Activated naive CD4-positive, alpha-beta T cell treated with anti-CD3 and anti-CD28 coated beads for 36 hours (primary cell): ENCODE measurements at regions not wholly inside any gene's neighbourhood (a gene's known extent, or its start where the extent isn't known, plus 50 kb on each side); places are given as distances from the start of the nearest gene placed in this dataset.

Source experiments
- CTCF ChIA-PET: fragments of 350-600 bp; sonication (Branson Sonifier 250); formaldehyde crosslinking; loops from one replicate; lab custom pipeline; 2021; ENCODE audit warnings: antibody characterized with exemption; lab: Charles Lee
- DNase-seq: peaks from one replicate; pipeline ENCODE4 v3.0.0-alpha.2; 2020
- H3K27ac Mint-ChIP-seq: one replicate; pipeline ENCODE4 v1.8.0; 2021; ENCODE audit warnings: mild to moderate bottlenecking, mixed read lengths
- H3K27me3 Mint-ChIP-seq: one replicate; pipeline ENCODE4 v1.8.0; 2021; ENCODE audit warnings: low read depth, mixed read lengths
- H3K36me3 Mint-ChIP-seq: one replicate; pipeline ENCODE4 v1.8.0; 2021; ENCODE audit warnings: low read depth, mixed read lengths
- H3K4me1 Mint-ChIP-seq: one replicate; pipeline ENCODE4 v1.8.0; 2021; ENCODE audit warnings: low read depth, mixed read lengths
- H3K4me3 Mint-ChIP-seq: one replicate; pipeline ENCODE4 v1.8.0; 2021; ENCODE audit warnings: mild to moderate bottlenecking, moderate library complexity, mixed read lengths
- H3K9me3 Mint-ChIP-seq: one replicate; pipeline ENCODE4 v1.8.0; 2021; ENCODE audit warnings: mixed read lengths
- intact Hi-C: fragments of 100-400 bp; cut with micrococcal nuclease; formaldehyde crosslinking; loops from one replicate; pipeline ENCODE4 v1.15.1; 2023

DNA sequence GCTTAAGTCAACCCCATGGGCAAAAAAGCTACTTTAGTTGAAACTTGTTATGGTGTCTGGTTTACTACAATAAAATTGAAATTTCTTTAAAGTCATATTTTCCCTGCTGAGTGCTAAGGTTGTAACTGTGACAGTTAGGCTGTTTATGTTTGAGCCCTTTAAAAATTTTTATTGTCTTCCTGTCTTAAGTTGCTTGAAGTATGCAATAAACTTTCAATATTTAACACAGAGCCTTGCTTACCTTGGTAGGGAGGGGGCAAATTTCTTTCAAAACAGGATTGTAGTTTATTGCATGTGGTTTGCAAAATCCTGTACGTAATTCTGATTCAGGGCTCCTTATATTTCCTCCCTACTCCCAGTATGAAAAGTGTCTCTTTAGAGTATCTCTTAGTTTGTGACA, 465.5 kb upstream of the ACTBL2 start:
- Mint-ChIP-seq H3K27ac (no peak overlapping the region), H3K9me3 (peaks cover 1% of the 10 kb centered on the region), H3K27me3 (peaks cover 11% of the 10 kb centered on the region), H3K4me1 (no peaks in the 10 kb centered on the region), H3K36me3 (no peaks in the 10 kb centered on the region), H3K4me3 (no peak overlapping the region)
- CTCF ChIA-PET = no interaction called here
- DNase-seq = no peak
- intact Hi-C loops = no loop called here

DNA sequence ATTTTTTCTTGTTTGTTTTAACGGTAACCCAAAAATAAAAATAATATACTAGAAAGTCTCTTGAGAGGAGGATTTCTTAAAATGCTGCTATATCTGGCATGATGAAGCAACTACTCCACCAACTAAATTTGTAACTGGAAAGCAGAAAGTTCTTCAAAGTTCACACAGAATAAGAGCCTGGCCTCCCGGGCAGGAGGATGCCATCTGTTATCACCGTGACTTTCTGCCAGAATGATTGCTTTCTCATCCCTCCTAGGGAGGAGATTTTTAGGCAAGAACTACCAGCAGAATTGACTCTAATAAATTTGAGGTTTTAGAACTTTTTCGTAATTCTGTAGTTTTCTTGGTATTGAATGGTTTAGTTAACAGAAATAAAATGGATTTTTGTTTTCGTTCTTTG, 464.6 kb upstream of the ACTBL2 start:
- no peaks in the 10 kb centered on the region for H3K36me3 Mint-ChIP-seq
- intact Hi-C loops = no loop called here
- DNase-seq = no peak
- H3K27ac Mint-ChIP-seq = no peak overlapping the region
- CTCF ChIA-PET = no interaction called here
- H3K4me3 Mint-ChIP-seq = no peak overlapping the region
- no peaks in the 10 kb centered on the region for H3K4me1 Mint-ChIP-seq
- H3K9me3 Mint-ChIP-seq = peaks cover 1% of the 10 kb centered on the region
- peaks cover 11% of the 10 kb centered on the region for H3K27me3 Mint-ChIP-seq

DNA sequence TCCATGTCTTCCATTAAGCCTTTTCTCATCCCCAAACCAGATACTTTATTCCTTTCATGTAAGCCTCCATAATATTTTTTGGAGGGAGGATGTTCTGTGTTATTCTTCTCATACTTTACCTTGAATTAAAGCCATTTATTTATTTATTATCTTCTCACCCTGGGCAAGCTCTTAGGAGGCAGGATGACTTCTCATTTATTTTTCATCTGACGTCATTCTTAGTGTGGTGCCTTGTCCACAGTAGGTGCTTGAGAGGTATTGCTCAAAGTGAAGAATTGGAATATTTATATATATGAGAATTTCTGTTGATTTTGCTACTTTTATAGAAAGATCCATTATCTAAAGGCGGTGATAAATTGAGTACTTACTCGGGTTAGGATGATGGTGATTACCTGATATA, 458.3 kb upstream of the ACTBL2 start:
- H3K4me3 Mint-ChIP-seq = no peak overlapping the region
- no peaks in the 10 kb centered on the region for H3K4me1 Mint-ChIP-seq
- H3K27ac Mint-ChIP-seq = no peak overlapping the region
- peaks cover 5% of the 10 kb centered on the region for H3K27me3 Mint-ChIP-seq
- DNase-seq = no peak
- H3K36me3 Mint-ChIP-seq = no peaks in the 10 kb centered on the region
- CTCF ChIA-PET = no interaction called here
- H3K9me3 Mint-ChIP-seq = peaks cover 1% of the 10 kb centered on the region
- intact Hi-C loops = no loop called here

DNA sequence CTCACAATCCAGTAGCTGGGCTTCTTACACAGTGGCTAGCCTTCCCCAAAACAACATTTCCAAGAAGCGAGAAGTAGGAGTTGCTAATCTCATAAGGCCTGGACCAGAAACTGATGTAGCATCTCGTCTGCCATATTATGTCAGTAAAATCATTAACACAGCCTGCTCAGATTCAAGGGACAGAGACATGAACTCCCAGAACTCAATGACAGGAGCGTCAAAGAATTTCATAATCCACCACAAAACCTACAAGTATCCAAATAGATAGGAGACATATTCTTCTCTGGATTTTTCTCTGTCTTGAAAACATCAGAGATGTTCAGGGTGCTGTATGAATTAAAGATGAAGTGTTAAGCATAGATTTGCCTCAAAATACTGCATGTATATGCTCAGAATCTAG, 457.6 kb upstream of the ACTBL2 start:
- intact Hi-C loops = no loop called here
- H3K4me1 Mint-ChIP-seq = no peaks in the 10 kb centered on the region
- peaks cover 5% of the 10 kb centered on the region for H3K27me3 Mint-ChIP-seq
- H3K9me3 Mint-ChIP-seq = peaks cover 1% of the 10 kb centered on the region
- H3K4me3 Mint-ChIP-seq = no peak overlapping the region
- DNase-seq = no peak
- CTCF ChIA-PET = no interaction called here
- no peak overlapping the region for H3K27ac Mint-ChIP-seq
- H3K36me3 Mint-ChIP-seq = no peaks in the 10 kb centered on the region

DNA sequence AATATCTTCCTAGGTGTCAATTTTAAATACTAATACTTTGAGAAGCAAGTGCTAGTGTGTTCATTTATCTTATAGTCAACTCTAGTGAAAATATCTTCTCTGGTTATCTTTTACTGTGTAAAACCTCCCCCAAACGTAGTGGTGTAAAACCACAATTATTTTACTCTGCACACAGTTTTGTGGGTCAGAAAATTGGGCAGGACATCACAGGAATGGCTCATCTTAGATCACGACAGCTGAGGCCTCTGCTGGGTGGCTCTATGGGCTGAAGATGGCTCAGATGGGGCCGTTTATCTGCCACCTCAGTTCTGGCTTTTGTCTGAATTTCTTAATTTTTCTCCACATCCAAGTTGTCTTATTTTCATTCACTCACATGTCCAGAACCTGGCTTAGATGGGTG, 457.2 kb upstream of the ACTBL2 start:
- CTCF ChIA-PET = no interaction called here
- H3K36me3 Mint-ChIP-seq = no peaks in the 10 kb centered on the region
- no peaks in the 10 kb centered on the region for H3K4me1 Mint-ChIP-seq
- no peak for DNase-seq
- H3K27me3 Mint-ChIP-seq = peaks cover 5% of the 10 kb centered on the region
- peaks cover 1% of the 10 kb centered on the region for H3K9me3 Mint-ChIP-seq
- H3K4me3 Mint-ChIP-seq = no peak overlapping the region
- no peak overlapping the region for H3K27ac Mint-ChIP-seq
- intact Hi-C loops = no loop called here

DNA sequence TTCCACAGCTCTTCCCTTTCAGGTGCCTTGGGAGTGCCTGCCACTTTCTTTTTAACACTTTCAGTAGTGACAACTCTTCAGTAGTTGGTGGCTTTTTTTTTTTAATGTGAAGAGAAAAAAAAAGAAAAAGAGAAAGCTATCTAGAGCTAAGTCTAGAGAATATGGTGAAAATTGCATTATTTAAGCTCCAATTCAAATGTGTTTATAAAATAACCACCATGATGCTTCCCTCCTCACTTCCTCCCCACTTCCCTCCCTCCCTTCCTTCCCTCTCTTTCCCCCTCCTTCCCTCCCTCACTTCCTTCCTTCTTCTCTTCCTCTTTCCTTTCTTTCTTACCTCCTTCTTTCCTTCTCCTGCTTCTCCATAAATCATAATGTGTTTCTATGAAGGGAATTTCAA, 456.7 kb upstream of the ACTBL2 start:
- Mint-ChIP-seq H3K9me3 (peaks cover 1% of the 10 kb centered on the region), H3K4me1 (no peaks in the 10 kb centered on the region), H3K27ac (no peak overlapping the region), H3K4me3 (no peak overlapping the region), H3K36me3 (no peaks in the 10 kb centered on the region), H3K27me3 (peaks cover 5% of the 10 kb centered on the region)
- CTCF ChIA-PET = no interaction called here
- intact Hi-C loops = no loop called here
- no peak for DNase-seq

DNA sequence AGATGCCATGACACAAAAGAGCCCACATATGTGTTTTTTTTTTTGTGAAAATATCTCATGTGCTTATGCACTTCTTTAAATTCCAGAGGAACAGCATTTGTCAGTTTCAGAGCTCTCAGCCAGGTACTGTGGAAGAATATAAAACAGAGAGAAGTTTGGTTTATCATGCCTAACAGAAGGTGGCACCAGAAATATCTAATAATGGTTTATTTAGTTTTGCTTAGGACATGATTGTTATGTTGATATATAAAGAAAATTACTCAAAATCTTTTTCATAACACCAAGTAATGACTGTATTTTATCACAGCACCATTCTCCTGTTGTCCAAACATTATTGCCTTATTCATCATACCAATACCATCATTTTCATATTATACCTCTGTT, 455.6 kb upstream of the ACTBL2 start:
- CTCF ChIA-PET = interaction anchor here (0.6 kb wide), 2 partner anchors 157 to 620 kb away, joined by 3 read pairs; no protein-coding TSS in a partner anchor
- H3K27ac Mint-ChIP-seq = no peak overlapping the region
- H3K4me3 Mint-ChIP-seq = no peak overlapping the region
- intact Hi-C loops = no loop called here
- H3K27me3 Mint-ChIP-seq = peaks cover 5% of the 10 kb centered on the region
- no peak for DNase-seq
- no peaks in the 10 kb centered on the region for H3K9me3 Mint-ChIP-seq
- H3K4me1 Mint-ChIP-seq = no peaks in the 10 kb centered on the region
- no peaks in the 10 kb centered on the region for H3K36me3 Mint-ChIP-seq

DNA sequence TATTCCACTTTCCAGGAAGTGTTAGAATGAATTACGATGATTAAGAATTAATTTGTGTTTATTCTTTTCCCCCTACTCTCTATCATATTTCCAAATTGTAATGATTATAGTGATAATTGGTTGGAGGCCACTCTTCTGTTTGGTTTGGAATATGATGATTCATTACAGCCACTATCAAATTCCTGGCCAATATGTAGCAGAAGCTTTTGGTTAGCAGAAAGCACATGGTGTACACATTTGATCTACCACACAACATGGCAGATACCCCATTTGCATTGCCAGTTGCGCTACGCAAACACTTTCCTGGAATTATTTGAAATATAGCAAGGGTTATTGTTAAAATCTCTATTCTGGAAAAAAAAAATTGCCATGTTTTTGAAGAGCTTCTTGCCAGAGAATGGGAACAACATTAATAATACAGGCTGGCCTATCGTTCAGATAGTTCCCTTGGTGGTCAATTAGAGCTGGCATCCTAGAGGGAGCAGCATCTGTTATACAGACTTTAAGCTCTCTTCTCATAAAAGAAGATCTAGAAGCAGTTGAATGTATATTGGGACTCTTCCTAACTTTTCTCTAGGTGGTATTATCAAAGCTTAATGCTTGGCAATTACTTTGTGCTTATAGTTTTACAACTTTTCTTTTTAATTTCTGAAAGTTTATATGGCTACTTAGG, 455.0 kb upstream of the ACTBL2 start:
- Mint-ChIP-seq H3K27ac (no peak overlapping the region), H3K36me3 (no peaks in the 10 kb centered on the region), H3K9me3 (no peaks in the 10 kb centered on the region), H3K4me3 (no peak overlapping the region), H3K27me3 (peaks cover 5% of the 10 kb centered on the region), H3K4me1 (no peaks in the 10 kb centered on the region)
- no peak for DNase-seq
- CTCF ChIA-PET = interaction anchor here (0.6 kb wide), 2 partner anchors 158 to 620 kb away, joined by 3 read pairs; no protein-coding TSS in a partner anchor
- intact Hi-C loops = no loop called here

DNA sequence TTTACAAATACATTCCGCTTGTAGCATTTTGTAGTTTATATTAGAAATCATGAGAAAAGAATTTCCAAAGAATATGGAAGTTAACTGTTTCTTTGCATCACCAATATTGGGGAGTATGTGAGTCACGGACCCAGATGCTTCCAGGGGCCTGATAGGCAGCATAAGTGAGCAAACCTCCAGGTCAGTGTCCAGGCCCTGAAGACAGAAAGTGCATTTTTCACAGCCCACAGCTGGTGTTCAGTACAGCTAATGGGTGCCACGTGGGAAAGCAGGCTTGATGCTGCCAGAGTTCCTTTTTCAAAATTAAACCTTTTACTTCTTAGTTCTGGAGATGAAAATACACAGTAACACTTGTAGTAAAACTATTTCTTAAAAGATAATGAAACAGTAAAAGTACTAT, 454.4 kb upstream of the ACTBL2 start:
- Mint-ChIP-seq H3K4me3 (no peak overlapping the region), H3K27ac (no peak overlapping the region), H3K4me1 (no peaks in the 10 kb centered on the region), H3K9me3 (no peaks in the 10 kb centered on the region), H3K27me3 (peaks cover 5% of the 10 kb centered on the region), H3K36me3 (no peaks in the 10 kb centered on the region)
- CTCF ChIA-PET = no interaction called here
- intact Hi-C loops = no loop called here
- no peak for DNase-seq

DNA sequence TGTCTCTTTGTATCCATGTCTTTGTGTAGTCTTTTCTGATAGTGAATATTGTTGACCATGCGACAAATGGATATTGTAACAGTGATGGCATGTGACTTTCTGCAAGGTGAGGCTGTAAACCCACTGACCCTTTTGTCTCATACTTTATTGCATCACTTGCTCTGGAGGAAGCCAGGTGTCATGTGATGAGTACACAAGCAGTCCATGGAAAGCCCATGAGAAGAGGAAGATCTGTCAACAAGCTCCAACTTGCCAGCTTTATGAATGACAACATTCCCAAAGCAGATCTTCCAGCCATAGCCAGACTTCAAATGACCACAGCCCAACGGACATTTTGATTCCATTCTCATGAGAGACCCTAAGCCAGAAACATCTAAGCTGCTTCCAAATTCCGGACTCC, 450.1 kb upstream of the ACTBL2 start:
- Mint-ChIP-seq H3K4me3 (no peak overlapping the region), H3K27me3 (peaks cover 7% of the 10 kb centered on the region), H3K27ac (no peak overlapping the region), H3K36me3 (no peaks in the 10 kb centered on the region), H3K4me1 (no peaks in the 10 kb centered on the region), H3K9me3 (peaks cover 6% of the 10 kb centered on the region)
- CTCF ChIA-PET = no interaction called here
- DNase-seq = no peak
- intact Hi-C loops = no loop called here

DNA sequence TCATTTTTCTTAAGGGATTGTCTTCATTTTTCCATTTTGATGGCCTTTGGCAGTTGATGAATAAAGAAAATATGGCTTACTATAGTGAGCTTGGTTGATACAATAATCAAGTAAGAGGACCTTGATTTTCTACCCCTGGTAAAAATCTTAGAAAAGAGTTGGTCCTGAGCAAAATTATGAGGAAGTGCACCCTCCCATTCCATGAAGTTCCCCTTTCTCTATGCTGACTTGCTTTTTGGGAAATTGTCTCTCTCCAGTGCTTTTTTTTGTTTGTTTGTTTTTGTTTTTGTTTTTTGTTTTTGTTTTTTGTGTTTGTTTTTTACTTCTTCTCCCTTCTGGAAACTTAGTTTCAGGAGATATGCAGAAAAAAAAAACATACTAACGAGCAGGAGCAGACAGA, 449.2 kb upstream of the ACTBL2 start:
- CTCF ChIA-PET = no interaction called here
- intact Hi-C loops = no loop called here
- no peak for DNase-seq
- Mint-ChIP-seq H3K27me3 (peaks cover 7% of the 10 kb centered on the region), H3K27ac (no peak overlapping the region), H3K4me3 (no peak overlapping the region), H3K36me3 (no peaks in the 10 kb centered on the region), H3K9me3 (peaks cover 6% of the 10 kb centered on the region), H3K4me1 (no peaks in the 10 kb centered on the region)

DNA sequence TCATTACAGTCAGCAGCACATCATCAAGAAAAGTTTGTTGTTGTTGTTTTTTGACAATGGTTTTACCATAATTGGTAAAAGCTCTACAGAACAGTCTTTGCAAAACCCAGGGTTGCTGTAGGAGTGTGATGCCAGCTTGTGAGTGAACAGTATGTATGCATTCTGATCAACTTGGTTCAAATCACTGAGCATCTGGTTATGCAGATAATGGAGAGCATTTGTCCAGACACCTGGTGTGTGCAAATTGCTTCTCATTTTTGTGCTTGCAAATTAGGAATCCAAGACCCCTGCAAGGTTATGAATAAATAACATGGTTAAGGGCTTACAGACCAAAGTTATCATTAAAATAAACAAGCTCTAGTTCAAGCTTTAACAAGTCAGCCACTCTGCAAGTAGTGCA, 448.7 kb upstream of the ACTBL2 start:
- Mint-ChIP-seq H3K27me3 (peaks cover 6% of the 10 kb centered on the region), H3K4me3 (no peak overlapping the region), H3K36me3 (no peaks in the 10 kb centered on the region), H3K9me3 (peaks cover 6% of the 10 kb centered on the region), H3K4me1 (no peaks in the 10 kb centered on the region), H3K27ac (no peak overlapping the region)
- no peak for DNase-seq
- CTCF ChIA-PET = no interaction called here
- intact Hi-C loops = no loop called here

DNA sequence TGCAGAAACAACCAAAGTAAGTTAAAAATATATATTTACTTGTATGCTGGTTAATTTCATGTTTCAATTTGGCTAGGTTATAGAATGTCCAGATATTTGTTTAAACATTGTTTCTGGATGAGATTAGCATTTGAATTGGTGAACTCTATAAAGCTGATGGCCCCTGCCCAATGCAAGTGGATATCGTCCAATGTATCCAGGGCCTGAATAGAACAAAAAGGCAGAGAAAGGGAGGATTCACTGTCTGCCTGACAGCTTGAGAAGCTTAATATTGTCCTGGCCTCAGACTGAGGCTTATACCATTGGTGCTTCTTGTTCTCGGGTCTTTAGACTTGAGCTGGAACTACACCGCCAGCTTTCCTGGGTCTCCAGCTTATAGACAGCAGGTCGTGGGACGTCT, 446.7 kb upstream of the ACTBL2 start:
- no peak overlapping the region for H3K27ac Mint-ChIP-seq
- peaks cover 4% of the 10 kb centered on the region for H3K27me3 Mint-ChIP-seq
- intact Hi-C loops = no loop called here
- DNase-seq = no peak
- no peaks in the 10 kb centered on the region for H3K36me3 Mint-ChIP-seq
- H3K4me1 Mint-ChIP-seq = no peaks in the 10 kb centered on the region
- no peak overlapping the region for H3K4me3 Mint-ChIP-seq
- CTCF ChIA-PET = no interaction called here
- peaks cover 6% of the 10 kb centered on the region for H3K9me3 Mint-ChIP-seq
